Trophoblast cell (in vitro differentiated cells and primary cell): ENCODE measurements at regions not wholly inside any gene's neighbourhood (a gene's known extent, or its start where the extent isn't known, plus 50 kb on each side); places are given as distances from the start of the nearest gene placed in this dataset.

Source experiments
- DNase-seq, 2 donors: peaks; one replicate each; pipeline ENCODE4 v3.0.0-alpha.2; 2016
- H2AFZ ChIP-seq: 2 replicates; pipeline ENCODE4 v1.6.1; 2013; ENCODE audit warnings: low read length, moderate library complexity, mild to moderate bottlenecking; ENCODE audit not compliant: insufficient read depth, poor library complexity
- H2AK5ac ChIP-seq: 2 replicates; pipeline ENCODE4 v1.6.1; 2013; ENCODE audit warnings: mild to moderate bottlenecking, low read length
- H2BK120ac ChIP-seq: 2 replicates; pipeline ENCODE4 v1.6.1; 2013; ENCODE audit warnings: low read length, mild to moderate bottlenecking, moderate library complexity; ENCODE audit not compliant: insufficient read depth, poor library complexity
- H2BK12ac ChIP-seq: 2 replicates; pipeline ENCODE4 v1.6.1; 2013; ENCODE audit warnings: mild to moderate bottlenecking, low read length, moderate library complexity
- H2BK5ac ChIP-seq: 2 replicates; pipeline ENCODE4 v1.6.1; 2013; ENCODE audit warnings: low read length, low read depth, moderate library complexity, mild to moderate bottlenecking; ENCODE audit not compliant: poor library complexity
- H3K14ac ChIP-seq: 2 replicates; pipeline ENCODE4 v1.6.1; 2013; ENCODE audit warnings: mild to moderate bottlenecking, low read length
- H3K18ac ChIP-seq: 2 replicates; pipeline ENCODE4 v1.6.1; 2013; ENCODE audit warnings: mild to moderate bottlenecking, low read length
- H3K23ac ChIP-seq: 2 replicates; pipeline ENCODE4 v1.6.1; 2013; ENCODE audit warnings: low read length
- H3K27ac ChIP-seq: 2 replicates; pipeline ENCODE4 v1.5.1; 2013; ENCODE audit warnings: low read depth, mild to moderate bottlenecking, inconsistent platforms, low read length, moderate library complexity
- H3K27me3 ChIP-seq: 2 replicates; pipeline ENCODE4 v1.6.1; 2013; ENCODE audit warnings: inconsistent platforms, mild to moderate bottlenecking, low read length, moderate library complexity; ENCODE audit not compliant: insufficient read depth
- H3K36me3 ChIP-seq, 2 experiments: 1 replicate in 1 of 2; 2 replicates in 1 of 2; pipeline ENCODE4 v1.6.1; 2013; ENCODE audit warnings: low read length in 2 of 2, mild to moderate bottlenecking in 2 of 2, moderate library complexity in 1 of 2; ENCODE audit not compliant: insufficient read depth in 2 of 2, control insufficient read depth in 1 of 2
- H3K4ac ChIP-seq: 2 replicates; pipeline ENCODE4 v1.6.1; 2013; ENCODE audit warnings: low read depth, mild to moderate bottlenecking, low read length, moderate library complexity
- H3K4me1 ChIP-seq, 2 experiments: 1 replicate in 1 of 2; 2 replicates in 1 of 2; pipeline ENCODE4 v1.6.1; 2013; ENCODE audit warnings: low read length in 2 of 2, mild to moderate bottlenecking in 2 of 2, moderate library complexity in 1 of 2; ENCODE audit not compliant: insufficient read depth in 2 of 2, control insufficient read depth in 1 of 2
- H3K4me2 ChIP-seq: 2 replicates; pipeline ENCODE4 v1.6.1; 2013; ENCODE audit warnings: inconsistent platforms, mild to moderate bottlenecking, low read length, moderate library complexity
- H3K4me3 ChIP-seq: 2 replicates; pipeline ENCODE4 v1.5.1; 2013; ENCODE audit warnings: mild to moderate bottlenecking, low read depth, low read length, inconsistent platforms
- H3K79me1 ChIP-seq: one replicate; pipeline ENCODE4 v1.6.1; 2013; ENCODE audit warnings: low read length
- H3K79me2 ChIP-seq: 2 replicates; pipeline ENCODE4 v1.6.1; 2013; ENCODE audit warnings: low read length, mild to moderate bottlenecking; ENCODE audit not compliant: control insufficient read depth, insufficient read depth, poor library complexity
- H3K9ac ChIP-seq: 2 replicates; pipeline ENCODE4 v1.6.1; 2013; ENCODE audit warnings: mild to moderate bottlenecking, low read length
- H3K9me3 ChIP-seq: 2 replicates; pipeline ENCODE4 v1.6.1; 2013; ENCODE audit warnings: low read depth, mild to moderate bottlenecking, control low read depth, inconsistent platforms, low read length; ENCODE audit not compliant: insufficient read depth
- H4K12ac ChIP-seq: 2 replicates; pipeline ENCODE4 v1.6.1; 2013; ENCODE audit warnings: low read depth, mild to moderate bottlenecking, low read length, moderate library complexity
- H4K8ac ChIP-seq: 2 replicates; pipeline ENCODE4 v1.6.1; 2013; ENCODE audit warnings: low read depth, mild to moderate bottlenecking, low read length, moderate library complexity
- H4K91ac ChIP-seq: one replicate; pipeline ENCODE4 v1.6.1; 2013; ENCODE audit warnings: low read depth, mild to moderate bottlenecking, low read length, moderate library complexity
- WGBS: extraction: QIAGEN DNeasy Blood & Tissue Kit; methylation state at CpG from one replicate; pipeline ENCODE4 v1.1.7; 2013; ENCODE audit warnings: missing lambda C conversion rate; ENCODE audit not compliant: insufficient read length, insufficient coverage; ENCODE audit errors: extremely low coverage; 5-methylcytosine and 5-hydroxymethylcytosine counted together

GRCh38 chr10:6957851-6958250, 377.8 kb upstream of the PRKCQ start:
- Histone ChIP-seq H2BK120ac (no peak overlapping the region), H3K79me2 (no peaks in the 10 kb centered on the region)
- no CpG with 5 or more reads among the region's 4 CpGs for WGBS

GRCh38 chr10:6956562-6956961, 376.5 kb upstream of the PRKCQ start:
- H3K9me3 ChIP-seq: no peaks in the 10 kb centered on the region
- H3K23ac ChIP-seq: no peak overlapping the region
- no peaks in the 10 kb centered on the region for H3K4me1 ChIP-seq
- H3K79me1 ChIP-seq: no peaks in the 10 kb centered on the region
- H4K91ac ChIP-seq: no peak overlapping the region
- H2BK120ac ChIP-seq: no peak overlapping the region
- H4K8ac ChIP-seq: no peak overlapping the region
- H3K27me3 ChIP-seq: no peaks in the 10 kb centered on the region
- no peak overlapping the region for H3K14ac ChIP-seq
- H3K4me3 ChIP-seq: no peak overlapping the region
- no peak overlapping the region for H3K9ac ChIP-seq
- no peak overlapping the region for H2BK12ac ChIP-seq
- H2AK5ac ChIP-seq: no peak overlapping the region
- DNase-seq: no peak
- no peaks in the 10 kb centered on the region for H3K36me3 ChIP-seq
- no peak overlapping the region for H3K27ac ChIP-seq
- no peaks in the 10 kb centered on the region for H3K79me2 ChIP-seq
- no CpG with 5 or more reads among the region's 3 CpGs for WGBS
- no peak overlapping the region for H4K12ac ChIP-seq
- H3K18ac ChIP-seq: no peak overlapping the region
- H3K4ac ChIP-seq: no peak overlapping the region
- H3K4me2 ChIP-seq: no peak overlapping the region
- H2AFZ ChIP-seq: no peak overlapping the region
- no peak overlapping the region for H2BK5ac ChIP-seq

More at GRCh38 chr10:6957851-6958250, 377.8 kb upstream of the PRKCQ start:
- Histone ChIP-seq H3K36me3 (no peaks in the 10 kb centered on the region), H3K9me3 (no peaks in the 10 kb centered on the region), H3K14ac (no peak overlapping the region), H3K27ac (no peak overlapping the region), H3K23ac (no peak overlapping the region), H3K27me3 (no peaks in the 10 kb centered on the region), H2AFZ (no peak overlapping the region), H2BK5ac (no peak overlapping the region), H4K8ac (no peak overlapping the region), H3K9ac (no peak overlapping the region), H3K4me2 (no peak overlapping the region), H3K4me1 (no peaks in the 10 kb centered on the region), H4K91ac (no peak overlapping the region), H2AK5ac (no peak overlapping the region), H4K12ac (no peak overlapping the region), H3K4ac (no peak overlapping the region), H3K79me1 (no peaks in the 10 kb centered on the region), H3K18ac (no peak overlapping the region), H2BK12ac (no peak overlapping the region), H3K4me3 (no peak overlapping the region)
- no peak for DNase-seq

GRCh38 chr10:6953271-6953801, 373.3 kb upstream of the PRKCQ start:
- H3K27me3 ChIP-seq: no peaks in the 10 kb centered on the region

GRCh38 chr10:6951732-6952131, 371.7 kb upstream of the PRKCQ start:
- H4K12ac ChIP-seq: no peak overlapping the region
- H3K9me3 ChIP-seq: no peaks in the 10 kb centered on the region
- H4K8ac ChIP-seq: no peak overlapping the region
- H2AFZ ChIP-seq: no peak overlapping the region
- DNase-seq: no peak
- no peaks in the 10 kb centered on the region for H3K79me2 ChIP-seq
- WGBS: no CpG with 5 or more reads among the region's 4 CpGs
- no peak overlapping the region for H2AK5ac ChIP-seq
- H3K23ac ChIP-seq: no peak overlapping the region
- no peak overlapping the region for H3K27ac ChIP-seq
- no peak overlapping the region for H4K91ac ChIP-seq
- H3K14ac ChIP-seq: no peak overlapping the region
- H2BK5ac ChIP-seq: no peak overlapping the region
- no peak overlapping the region for H3K4me2 ChIP-seq
- no peak overlapping the region for H2BK120ac ChIP-seq
- no peak overlapping the region for H2BK12ac ChIP-seq
- no peaks in the 10 kb centered on the region for H3K36me3 ChIP-seq
- H3K27me3 ChIP-seq: no peaks in the 10 kb centered on the region
- no peak overlapping the region for H3K9ac ChIP-seq
- no peak overlapping the region for H3K18ac ChIP-seq
- H3K4me1 ChIP-seq: no peaks in the 10 kb centered on the region
- H3K79me1 ChIP-seq: no peaks in the 10 kb centered on the region
- no peak overlapping the region for H3K4me3 ChIP-seq
- no peak overlapping the region for H3K4ac ChIP-seq

More at GRCh38 chr10:6953271-6953801, 373.3 kb upstream of the PRKCQ start:
- no peak overlapping the region for H2BK120ac ChIP-seq
- H3K4me1 ChIP-seq: no peaks in the 10 kb centered on the region
- no peak overlapping the region for H3K27ac ChIP-seq
- no peak overlapping the region for H4K91ac ChIP-seq
- no peak overlapping the region for H2BK5ac ChIP-seq
- no peak overlapping the region for H3K4me3 ChIP-seq
- no peaks in the 10 kb centered on the region for H3K36me3 ChIP-seq
- DNase-seq: no peak
- H2AK5ac ChIP-seq: no peak overlapping the region
- no peak overlapping the region for H4K8ac ChIP-seq
- no peak overlapping the region for H3K4me2 ChIP-seq
- H4K12ac ChIP-seq: no peak overlapping the region
- H3K14ac ChIP-seq: no peak overlapping the region
- no peak overlapping the region for H3K23ac ChIP-seq
- no peaks in the 10 kb centered on the region for H3K79me2 ChIP-seq
- no CpG with 5 or more reads among the region's 6 CpGs for WGBS
- H3K79me1 ChIP-seq: no peaks in the 10 kb centered on the region
- H3K18ac ChIP-seq: no peak overlapping the region
- no peak overlapping the region for H2BK12ac ChIP-seq
- H3K9ac ChIP-seq: no peak overlapping the region
- H3K4ac ChIP-seq: no peak overlapping the region
- no peaks in the 10 kb centered on the region for H3K9me3 ChIP-seq
- H2AFZ ChIP-seq: no peak overlapping the region
